K562 (cell line): ENCODE measurements at regions not wholly inside any gene's neighbourhood (a gene's known extent, or its start where the extent isn't known, plus 50 kb on each side); places are given as distances from the start of the nearest gene placed in this dataset.
A peak's percentile ranks its signal among the peaks of the same experiment; 100 is the strongest.

Source experiments
- BCOR ChIP-seq: fragments of 450-650 bp; IDR thresholded peaks from 2 replicates; pipeline ENCODE4 v1.6.1; 2016
- CAMTA2 ChIP-seq: fragments of 250-450 bp; sonication (Bioruptor Pico); conservative IDR thresholded peaks from 2 replicates; pipeline ENCODE4 v1.5.1; 2022
- CEBPG ChIP-seq, 3 experiments: fragments of 200-800 bp in 1 of 3; sonication (Bioruptor generic) in 1 of 3; sonication (generic) in 1 of 3; formaldehyde crosslinking in 1 of 3; IDR thresholded peaks in 2 of 3; conservative IDR thresholded peaks in 1 of 3; 2 replicates each; pipeline versions ENCODE4 v1.6.1 to v1.8.0; 2016 to 2022; ENCODE audit warnings: missing compliant biosample characterization in 2 of 3, missing genetic modification characterization in 2 of 3, mild to moderate bottlenecking in 1 of 3, missing genetic modification reagents in 1 of 3
- ETS1 ChIP-seq: conservative IDR thresholded peaks from 2 replicates; pipeline ENCODE4 v1.6.1; 2011; ENCODE audit warnings: low read depth, mild to moderate bottlenecking, low read length; ENCODE audit not compliant: control insufficient read depth
- KLF16 ChIP-seq: IDR thresholded peaks from 2 replicates; pipeline ENCODE4 v1.6.1; 2016; ENCODE audit warnings: antibody characterized with exemption
- PRMT5 ChIP-seq: sonication (generic); formaldehyde crosslinking; IDR thresholded peaks from 2 replicates; pipeline ENCODE4 v1.5.0; 2020; ENCODE audit warnings: missing genetic modification reagents
- RHOXF2B ChIP-seq: fragments of 250-450 bp; sonication (Bioruptor Pico); conservative IDR thresholded peaks from 2 replicates; pipeline ENCODE4 v1.5.1; 2021
- SMAD2 ChIP-seq: fragments of 150-350 bp; IDR thresholded peaks from 2 replicates; pipeline ENCODE4 v1.6.1; 2014; ENCODE audit warnings: low read depth, mild to moderate bottlenecking, low read length
- TFAM ChIP-seq: fragments of 250-450 bp; sonication (Bioruptor Pico); conservative IDR thresholded peaks from 2 replicates; pipeline ENCODE4 v1.5.0; 2021; ENCODE audit warnings: mild to moderate bottlenecking, moderate library complexity
- ZBTB1 ChIP-seq: sonication (generic); formaldehyde crosslinking; IDR thresholded peaks from 2 replicates; pipeline ENCODE4 v1.8.1; 2023; ENCODE audit warnings: missing genetic modification reagents, low read depth, mild to moderate bottlenecking, borderline replicate concordance
- ZFX ChIP-seq: sonication (generic); formaldehyde crosslinking; IDR thresholded peaks from 2 replicates; pipeline ENCODE4 v1.8.0; 2022; ENCODE audit warnings: mild to moderate bottlenecking, missing genetic modification reagents, moderate library complexity
- ZNF140 ChIP-seq: fragments of 250-450 bp; sonication (Bioruptor Pico); IDR thresholded peaks from 2 replicates; pipeline ENCODE4 v1.8.0; 2021; ENCODE audit warnings: moderate library complexity, mild to moderate bottlenecking, inconsistent platforms
- ZNF584 ChIP-seq: fragments of 200-800 bp; sonication (Bioruptor generic); IDR thresholded peaks from 2 replicates; pipeline ENCODE4 v1.6.1; 2016; ENCODE audit warnings: low read depth, mild to moderate bottlenecking, missing genetic modification characterization, missing compliant biosample characterization
- ZNF592 ChIP-seq: fragments of 450-650 bp; IDR thresholded peaks from 2 replicates; pipeline ENCODE4 v1.6.1; 2017; ENCODE audit warnings: antibody characterized with exemption, mild to moderate bottlenecking
- ZNF668 ChIP-seq: fragments of 250-450 bp; sonication (Bioruptor Pico); IDR thresholded peaks from 2 replicates; pipeline ENCODE4 v1.8.0; 2022; ENCODE audit warnings: mild to moderate bottlenecking, inconsistent platforms
- ZNF717 ChIP-seq: fragments of 250-450 bp; sonication (Bioruptor Pico); IDR thresholded peaks from 2 replicates; pipeline ENCODE4 v1.5.0; 2021
- ZNF77 ChIP-seq: fragments of 250-450 bp; sonication (Bioruptor Pico); IDR thresholded peaks from 2 replicates; pipeline ENCODE4 v1.5.0; 2020
- ZSCAN29 ChIP-seq: fragments of 450-650 bp; IDR thresholded peaks from 2 replicates; pipeline ENCODE4 v1.6.1; 2017
- TF ChIP-seq, protein P1 (sequence below): sonication (generic); formaldehyde crosslinking; IDR thresholded peaks from 2 replicates; pipeline ENCODE4 v1.8.0; 2022; ENCODE audit warnings: mild to moderate bottlenecking, missing genetic modification reagents
- TF ChIP-seq, protein P2 (sequence below): sonication (generic); formaldehyde crosslinking; IDR thresholded peaks from 2 replicates; pipeline ENCODE4 v1.4.0; 2020; ENCODE audit warnings: mild to moderate bottlenecking, missing genetic modification reagents

GRCh38 chr1:212557739-212558692, 50.5 kb upstream of the ATF3 start (continued):
- TF ChIP-seq ETS1 (peak; percentile 23; the same call in 1 of the 2 replicates), ZNF717 (CRISPR knock-in tag) (no peak), ZNF140 (CRISPR knock-in tag) (0 out of 2 replicates have a peak, but pooled peaks have one; percentile 53), RHOXF2B (CRISPR knock-in tag) (no peak), BCOR (peak; percentile 53), ZNF584 (0 out of 2 replicates have a peak, but pooled peaks have one; percentile 25), KLF16 (peak; percentile 38; the same call in 1 of the 2 replicates), ZNF592 (no peak; the same call in none of the 2 replicates), TFAM (CRISPR knock-in tag) (no peak), ZSCAN29 (peak; percentile 63; the same call in 1 of the 2 replicates), CEBPG (CRISPR knock-in tag; IDR thresholded peaks at IDR 0.05) (no peak), CEBPG (tag; conservative IDR thresholded peaks at IDR 0.05 in 1 of 2, IDR thresholded peaks at IDR 0.05 in 1 of 2) (no peak), PRMT5 (CRISPR knock-in tag) (no peak), ZBTB1 (CRISPR knock-in tag) (peak; percentile 72; the same call in 1 of the 2 replicates), ZFX (CRISPR knock-in tag) (no peak), ZNF77 (no peak), CAMTA2 (CRISPR knock-in tag) (no peak), ZNF668 (CRISPR knock-in tag) (0 out of 2 replicates have a peak, but pooled peaks have one; percentile 11), SMAD2 (no peak)
- TF ChIP-seq, protein P1, sequence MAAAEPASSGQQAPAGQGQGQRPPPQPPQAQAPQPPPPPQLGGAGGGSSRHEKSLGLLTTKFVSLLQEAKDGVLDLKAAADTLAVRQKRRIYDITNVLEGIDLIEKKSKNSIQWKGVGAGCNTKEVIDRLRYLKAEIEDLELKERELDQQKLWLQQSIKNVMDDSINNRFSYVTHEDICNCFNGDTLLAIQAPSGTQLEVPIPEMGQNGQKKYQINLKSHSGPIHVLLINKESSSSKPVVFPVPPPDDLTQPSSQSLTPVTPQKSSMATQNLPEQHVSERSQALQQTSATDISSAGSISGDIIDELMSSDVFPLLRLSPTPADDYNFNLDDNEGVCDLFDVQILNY: peak; percentile 85; the same call in 1 of the 2 replicates
- TF ChIP-seq, protein P2, sequence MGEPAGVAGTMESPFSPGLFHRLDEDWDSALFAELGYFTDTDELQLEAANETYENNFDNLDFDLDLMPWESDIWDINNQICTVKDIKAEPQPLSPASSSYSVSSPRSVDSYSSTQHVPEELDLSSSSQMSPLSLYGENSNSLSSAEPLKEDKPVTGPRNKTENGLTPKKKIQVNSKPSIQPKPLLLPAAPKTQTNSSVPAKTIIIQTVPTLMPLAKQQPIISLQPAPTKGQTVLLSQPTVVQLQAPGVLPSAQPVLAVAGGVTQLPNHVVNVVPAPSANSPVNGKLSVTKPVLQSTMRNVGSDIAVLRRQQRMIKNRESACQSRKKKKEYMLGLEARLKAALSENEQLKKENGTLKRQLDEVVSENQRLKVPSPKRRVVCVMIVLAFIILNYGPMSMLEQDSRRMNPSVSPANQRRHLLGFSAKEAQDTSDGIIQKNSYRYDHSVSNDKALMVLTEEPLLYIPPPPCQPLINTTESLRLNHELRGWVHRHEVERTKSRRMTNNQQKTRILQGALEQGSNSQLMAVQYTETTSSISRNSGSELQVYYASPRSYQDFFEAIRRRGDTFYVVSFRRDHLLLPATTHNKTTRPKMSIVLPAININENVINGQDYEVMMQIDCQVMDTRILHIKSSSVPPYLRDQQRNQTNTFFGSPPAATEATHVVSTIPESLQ: 0 out of 2 replicates have a peak, but pooled peaks have one; percentile 2
